ENCODE measurements at regions not wholly inside any gene's neighbourhood (a gene's known extent, or its start where the extent isn't known, plus 50 kb on each side); places are given as distances from the start of the nearest gene placed in this dataset.

GRCh38 chr5:3511934-3512333, 83.7 kb upstream of the IRX1 start:
- TF ChIP-seq CTCF (IDR thresholded peaks at IDR 0.05) = no peak

- no peak for TF ChIP-seq CTCF (IDR thresholded peaks at IDR 0.05)
Measured at GRCh38 chr5:3511519-3511918, 84.1 kb upstream of the IRX1 start.

GRCh38 chr5:3510642-3511417, 84.8 kb upstream of the IRX1 start:
- TF ChIP-seq CTCF (IDR thresholded peaks at IDR 0.05) = no peak

- TF ChIP-seq CTCF (IDR thresholded peaks at IDR 0.05) = peak; percentile 31; the same call in 1 of the 2 replicates
Measured at GRCh38 chr5:3509290-3509689, 86.3 kb upstream of the IRX1 start.

- TF ChIP-seq CTCF (IDR thresholded peaks at IDR 0.05) = no peak
Measured at GRCh38 chr5:3508395-3508794, 87.2 kb upstream of the IRX1 start.

- no peak for TF ChIP-seq CTCF (IDR thresholded peaks at IDR 0.05)
Measured at GRCh38 chr5:3490957-3491507, 104.6 kb upstream of the IRX1 start.

GRCh38 chr5:3489239-3489843, 106.3 kb upstream of the IRX1 start:
- TF ChIP-seq CTCF (IDR thresholded peaks at IDR 0.05) = no peak

All from LNCAP (cell line).